GM18909 (cell line): ENCODE measurements at regions not wholly inside any gene's neighbourhood (a gene's known extent, or its start where the extent isn't known, plus 50 kb on each side); places are given as distances from the start of the nearest gene placed in this dataset.

Source experiments
- ATAC-seq: cut with Tn5 transposase; IDR thresholded peaks from one replicate; pipeline ENCODE4 v1.9.1; 2021; ENCODE audit warnings: mild to moderate bottlenecking; ENCODE audit not compliant: unreplicated experiment, poor library complexity

- no peak for ATAC-seq
These were observed 78.3 kb upstream of the NRP1 start for GRCh38 chr10:33412653-33413361.

- no peak for ATAC-seq
These were observed 77.8 kb upstream of the NRP1 start for GRCh38 chr10:33412241-33412640.

DNA sequence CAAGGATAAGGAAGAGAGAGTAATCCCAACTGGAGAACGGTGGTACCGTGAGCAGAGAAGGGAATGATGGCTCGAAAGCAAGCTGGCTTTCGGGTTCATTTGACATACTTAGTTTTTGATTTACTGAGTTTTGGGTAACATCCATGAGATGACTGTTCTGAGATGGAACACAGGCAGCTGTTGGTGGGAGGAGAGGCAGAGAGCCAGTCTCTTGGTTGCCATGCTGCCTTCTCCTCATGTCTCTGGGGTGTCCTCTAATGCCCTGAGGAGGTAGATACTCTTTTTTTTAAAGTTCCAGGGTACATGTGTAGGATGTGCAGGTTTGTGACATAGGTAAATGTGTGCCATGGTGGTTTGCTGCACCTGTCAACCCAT lies 76.4 kb upstream of the NRP1 start:
- no peak for ATAC-seq

DNA sequence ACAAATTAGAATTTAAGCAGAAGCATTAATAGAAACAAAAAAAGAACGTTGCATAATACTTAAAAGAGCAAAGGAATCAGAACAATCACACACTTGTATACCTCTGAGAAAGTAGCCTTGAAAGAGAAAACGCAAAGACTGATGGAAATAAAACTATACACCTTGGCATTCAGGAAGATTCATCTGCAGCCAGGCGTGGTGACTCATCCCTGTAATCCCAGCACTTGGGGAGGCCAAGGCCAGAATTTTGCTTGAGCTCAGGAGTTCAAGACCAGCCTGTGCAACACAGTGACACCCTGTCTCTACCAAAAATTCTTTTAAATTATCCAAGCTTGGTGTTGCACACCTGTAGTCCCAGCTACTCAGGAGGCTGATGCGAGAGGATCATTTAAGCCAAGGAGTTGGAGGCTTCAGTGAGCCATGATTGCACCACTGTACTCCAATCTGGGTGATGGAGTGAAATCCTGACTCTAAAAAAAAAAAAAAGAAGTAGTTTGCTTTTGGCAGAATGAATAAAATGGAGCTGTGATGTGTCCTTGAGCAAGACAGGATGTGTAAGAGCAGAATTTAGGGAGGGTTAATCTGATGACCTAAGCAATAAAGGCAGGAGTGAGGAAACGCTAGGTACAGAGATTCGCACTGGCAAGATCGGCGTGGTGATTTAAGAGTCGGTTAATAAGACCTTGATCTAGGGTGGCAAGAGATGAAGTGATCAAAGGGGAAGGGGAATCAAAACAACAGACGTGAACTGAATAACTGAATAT lies 75.8 kb upstream of the NRP1 start:
- no peak for ATAC-seq

DNA sequence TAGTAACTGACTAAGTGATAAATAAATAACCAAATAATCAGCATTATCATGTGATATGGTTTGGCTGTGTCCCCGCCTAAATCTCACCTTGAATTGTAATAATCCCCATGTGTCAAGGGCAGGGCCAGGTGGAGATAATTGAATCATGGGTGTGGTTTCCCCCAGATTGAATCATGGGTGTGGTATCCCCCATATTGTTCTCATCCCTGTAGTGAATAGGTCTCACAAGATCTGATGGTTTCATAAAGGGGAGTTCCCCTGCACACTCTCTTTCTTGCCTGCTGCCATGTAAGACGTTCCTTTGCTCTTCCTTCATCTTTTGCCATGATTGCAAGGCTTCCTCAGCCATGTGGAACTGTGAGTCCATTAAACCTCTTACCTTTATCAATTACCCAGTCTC lies 72.1 kb upstream of the NRP1 start:
- ATAC-seq: no peak

DNA sequence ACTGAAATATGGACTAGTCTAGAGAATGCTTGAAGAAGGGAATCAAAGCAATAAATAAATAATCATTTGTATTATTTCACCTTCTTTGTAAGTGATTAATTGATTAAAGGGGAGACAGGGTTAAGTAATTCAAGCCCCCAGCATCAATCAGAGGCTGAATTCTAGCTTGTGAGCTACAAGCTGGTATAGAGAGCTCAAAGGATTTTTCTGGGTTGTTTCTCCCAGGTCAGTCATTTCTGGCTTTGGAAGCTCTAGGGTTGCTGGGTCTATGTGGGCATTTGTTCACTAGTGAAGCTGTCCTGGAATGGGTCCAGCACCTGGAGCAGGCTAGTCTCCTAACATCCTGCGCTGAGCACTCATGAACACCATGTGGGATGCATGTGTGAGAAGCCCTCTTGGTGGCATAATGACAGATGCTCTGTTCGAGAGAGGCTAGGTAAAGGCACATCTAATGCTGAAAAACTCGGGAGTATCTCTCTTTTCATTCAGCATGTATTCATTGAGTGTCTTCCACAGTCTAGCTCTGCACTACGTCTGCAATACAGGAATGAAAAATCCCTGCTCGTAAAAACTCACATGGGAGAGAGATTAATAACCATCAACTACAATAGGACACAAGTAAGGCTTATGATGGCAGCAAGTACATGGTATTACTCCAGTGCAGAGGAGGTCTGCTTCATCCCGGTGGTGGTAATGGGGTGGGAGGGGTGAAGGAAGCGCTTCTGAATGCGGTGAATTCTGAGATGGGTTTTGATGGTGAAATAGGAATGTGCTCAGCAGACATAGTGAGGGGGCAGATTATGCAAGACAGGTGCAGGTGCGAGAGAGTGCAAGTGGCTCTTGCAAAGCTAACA lies 68.0 kb upstream of the NRP1 start:
- no peak for ATAC-seq

- no peak for ATAC-seq
These were observed 66.8 kb upstream of the NRP1 start for GRCh38 chr10:33401300-33401699.

- no peak for ATAC-seq
These were observed 64.3 kb upstream of the NRP1 start for GRCh38 chr10:33398796-33399195.

DNA sequence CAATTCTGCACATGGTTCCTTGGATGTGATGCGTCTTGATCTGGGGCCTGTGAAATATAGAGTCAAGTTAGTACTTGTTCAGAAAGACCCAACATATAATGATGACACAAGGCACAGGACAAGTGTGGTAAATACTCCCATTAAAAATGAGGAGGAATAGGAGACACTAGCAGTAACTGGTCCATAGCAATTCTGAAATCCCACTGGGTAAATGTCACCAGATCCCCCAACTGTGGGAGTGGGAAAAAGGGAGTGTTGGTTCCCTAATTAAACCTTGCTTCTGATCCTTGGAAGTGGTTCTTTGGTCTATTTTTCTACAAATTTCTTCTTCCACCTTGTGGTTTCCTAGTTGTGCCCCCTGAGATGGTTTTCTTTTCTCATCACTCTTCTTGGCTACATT lies 62.5 kb upstream of the NRP1 start:
- ATAC-seq: no peak

DNA sequence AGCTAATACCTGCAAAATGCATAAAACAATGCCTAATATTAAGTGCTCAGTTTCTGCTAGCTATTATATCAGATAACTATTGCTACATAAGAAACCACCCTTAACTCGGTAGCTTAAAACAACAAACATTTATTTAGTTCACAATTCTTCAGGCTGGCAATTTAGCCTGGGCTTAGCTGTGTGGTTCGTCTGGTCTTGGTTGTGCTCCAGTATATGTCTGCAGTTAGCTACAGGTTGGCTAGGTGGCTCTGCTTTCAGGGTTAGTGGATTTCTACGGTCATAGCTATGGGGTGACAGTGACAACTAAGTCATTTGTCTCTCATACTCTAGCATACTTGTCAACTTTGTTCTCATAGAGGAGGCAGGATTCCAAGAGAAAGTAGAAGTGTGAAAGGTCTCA lies 61.8 kb upstream of the NRP1 start:
- ATAC-seq: no peak

DNA sequence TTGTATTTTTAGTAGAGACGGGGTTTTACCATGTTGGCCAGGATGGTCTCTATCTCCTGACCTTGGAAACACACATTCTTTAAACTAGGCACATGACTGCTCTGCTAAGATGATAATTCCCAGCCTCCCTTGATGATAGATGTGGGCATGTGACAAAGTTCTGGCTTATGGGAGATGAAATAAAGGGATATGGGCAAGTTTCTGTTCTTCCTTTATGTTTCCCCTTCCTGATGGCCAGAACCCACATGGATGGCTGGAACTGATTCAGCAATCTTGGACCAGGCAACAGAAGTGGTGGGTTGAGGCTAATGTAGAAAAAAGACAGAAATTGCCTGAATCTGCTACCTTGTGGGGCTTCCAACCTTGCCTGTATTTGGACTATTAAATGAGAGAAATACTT lies 60.7 kb upstream of the NRP1 start:
- no peak for ATAC-seq

GRCh38 chr10:33392706-33393105 lies 58.2 kb upstream of the NRP1 start:
- ATAC-seq: no peak

- no peak for ATAC-seq
These were observed 57.4 kb upstream of the NRP1 start for GRCh38 chr10:33391611-33392465.

GRCh38 chr10:33390046-33390445 lies 55.6 kb upstream of the NRP1 start:
- ATAC-seq: no peak

DNA sequence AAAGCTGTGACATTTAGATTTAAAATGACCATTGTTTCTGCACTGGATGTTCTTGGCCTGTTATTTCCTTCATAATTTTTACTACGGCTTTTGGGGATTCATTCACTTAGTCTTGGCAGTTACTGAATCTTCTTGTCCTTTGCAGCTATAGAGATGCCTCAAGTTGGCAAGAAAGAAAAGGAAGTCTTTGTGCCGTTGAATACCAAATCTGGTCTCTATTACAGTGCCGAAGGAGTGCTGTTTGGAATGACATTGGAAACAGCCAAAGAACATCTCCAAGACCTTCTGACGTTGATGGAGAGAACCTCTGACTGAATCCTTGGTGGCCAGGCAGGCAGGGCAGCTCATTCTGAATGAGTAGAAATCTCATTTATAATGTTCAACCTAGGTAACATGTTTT lies 54.3 kb upstream of the NRP1 start:
- no peak for ATAC-seq

- ATAC-seq: no peak
These were observed 53.9 kb upstream of the NRP1 start for GRCh38 chr10:33388382-33388781.

GRCh38 chr10:33387720-33388119 lies 53.3 kb upstream of the NRP1 start:
- no peak for ATAC-seq

DNA sequence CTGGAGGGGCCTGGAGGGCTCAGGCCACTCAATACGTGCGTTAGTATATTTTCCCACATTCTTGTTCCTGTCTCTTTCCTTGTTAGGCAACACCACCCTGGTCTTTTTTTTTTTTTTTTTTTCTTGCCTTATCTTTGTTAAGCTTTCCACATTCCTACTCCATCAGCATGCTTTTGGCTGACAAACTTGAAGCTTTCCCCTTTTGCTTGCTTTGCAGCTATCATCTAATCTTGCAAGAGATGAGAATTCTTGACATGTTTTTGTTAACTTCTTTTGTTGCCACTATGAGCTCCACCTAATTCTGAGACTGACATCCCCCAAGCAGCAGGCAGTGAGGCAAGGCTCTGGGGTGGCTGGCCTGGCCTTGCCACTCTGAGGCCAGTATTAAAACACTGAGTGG lies 52.5 kb upstream of the NRP1 start:
- ATAC-seq: no peak

DNA sequence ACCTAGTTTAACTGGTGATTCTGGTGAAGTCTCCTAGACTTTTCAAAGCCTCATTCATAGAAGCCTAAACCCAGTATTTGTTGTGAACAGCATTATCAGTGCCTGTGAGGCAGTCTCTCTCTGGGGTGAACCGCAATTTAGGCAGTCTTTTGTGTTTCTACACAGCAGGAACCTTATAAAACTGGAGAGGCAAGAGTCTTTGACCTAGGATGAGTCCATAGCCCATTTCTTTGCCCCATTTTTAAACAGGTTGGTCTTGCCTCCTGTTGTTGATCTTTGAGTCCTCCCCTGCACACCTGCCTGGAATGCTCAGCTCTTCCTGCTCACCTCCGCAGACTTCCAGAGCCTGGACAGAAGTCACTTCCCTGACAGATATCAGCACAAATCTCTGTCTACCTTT lies 51.2 kb upstream of the NRP1 start:
- ATAC-seq: no peak

- no peak for ATAC-seq
These were observed 50.5 kb upstream of the NRP1 start for GRCh38 chr10:33385015-33385414.
